IMR-90 (cell line): ENCODE measurements at regions not wholly inside any gene's neighbourhood (a gene's known extent, or its start where the extent isn't known, plus 50 kb on each side); places are given as distances from the start of the nearest gene placed in this dataset.

Experiments used
- ATAC-seq: fragments of 200-7000 bp; cut with Tn5 transposase; 2 replicates; pipeline ENCODE4 v1.9.1; 2020; ENCODE audit warnings: low read depth, mild to moderate bottlenecking, moderate library complexity
- BruUV-seq: library from RNA; stranded (reverse); fragments of 400-500 nt; replicated peaks from 2 replicates; lab custom pipeline; 2021; lab: Mats Ljungman, UMichigan
- CTCF ChIA-PET: fragments of 300-600 bp; formaldehyde crosslinking; extraction: SDS; loops from one replicate; lab custom pipeline; 2021; ENCODE audit warnings: antibody characterized with exemption; lab: Yijun Ruan, JAX
- POLR2A ChIA-PET: fragments of 300-600 bp; sonication (Branson Sonifier 250); formaldehyde crosslinking; loops from one replicate; lab custom pipeline; 2022; ENCODE audit warnings: antibody characterized with exemption; ENCODE audit not compliant: unreplicated experiment; lab: Charles Lee
- DNase-seq: peaks from one replicate; pipeline ENCODE4 v3.0.0; 2013
- H2AFZ ChIP-seq: replicated peaks from 2 replicates; pipeline ENCODE3; 2013; ENCODE audit warnings: low read length, mild to moderate bottlenecking; ENCODE audit not compliant: poor library complexity
- H2AK5ac ChIP-seq: 2 replicates; pipeline ENCODE4 v1.6.1; 2013; ENCODE audit warnings: low read depth, low read length, inconsistent platforms
- H2AK9ac ChIP-seq: replicated peaks from 2 replicates; pipeline ENCODE3; 2013; ENCODE audit warnings: mild to moderate bottlenecking, low read depth, low read length, moderate library complexity; ENCODE audit not compliant: poor library complexity
- H2BK120ac ChIP-seq: 2 replicates; pipeline ENCODE4 v1.6.1; 2013; ENCODE audit warnings: low read depth, low read length, inconsistent platforms
- H2BK15ac ChIP-seq: 3 replicates; pipeline ENCODE4 v1.6.1; 2013; ENCODE audit warnings: low read depth, low read length, inconsistent platforms
- H2BK20ac ChIP-seq: 2 replicates; pipeline ENCODE4 v1.6.1; 2013; ENCODE audit warnings: low read depth, mild to moderate bottlenecking, inconsistent platforms, low read length, moderate library complexity
- H2BK5ac ChIP-seq: 2 replicates; pipeline ENCODE4 v1.6.1; 2013; ENCODE audit warnings: mild to moderate bottlenecking, low read depth, low read length, inconsistent platforms; ENCODE audit not compliant: poor library complexity, severe bottlenecking
- H3K14ac ChIP-seq: replicated peaks from 2 replicates; pipeline ENCODE4 v1.6.1; 2013; ENCODE audit warnings: low read depth, low read length, inconsistent platforms
- H3K18ac ChIP-seq: 2 replicates; pipeline ENCODE4 v1.6.1; 2013; ENCODE audit warnings: low read depth, low read length, control low read depth
- H3K23ac ChIP-seq: 2 replicates; pipeline ENCODE4 v1.6.1; 2013; ENCODE audit warnings: low read depth, low read length, inconsistent platforms
- H3K27ac ChIP-seq: 2 replicates; pipeline ENCODE4 v1.5.1; 2013; ENCODE audit warnings: mild to moderate bottlenecking, control low read depth, low read length; ENCODE audit not compliant: insufficient read depth
- H3K27me3 ChIP-seq: 2 replicates; pipeline ENCODE4 v1.6.1; 2013; ENCODE audit warnings: low read length; ENCODE audit not compliant: control insufficient read depth, insufficient read depth
- H3K36me3 ChIP-seq: 2 replicates; pipeline ENCODE4 v1.6.1; 2013; ENCODE audit warnings: low read length, mixed read lengths; ENCODE audit not compliant: control insufficient read depth, insufficient read depth
- H3K4ac ChIP-seq: 2 replicates; pipeline ENCODE4 v1.6.1; 2013; ENCODE audit warnings: low read depth, low read length, inconsistent platforms
- H3K4me1 ChIP-seq: 2 replicates; pipeline ENCODE4 v1.6.1; 2013; ENCODE audit warnings: low read length, mixed read lengths; ENCODE audit not compliant: control insufficient read depth, insufficient read depth
- H3K4me2 ChIP-seq: 2 replicates; pipeline ENCODE4 v1.6.1; 2013; ENCODE audit warnings: low read depth, mild to moderate bottlenecking, control low read depth, low read length, moderate library complexity
- H3K4me3 ChIP-seq: 2 replicates; pipeline ENCODE4 v1.5.1; 2013; ENCODE audit warnings: low read depth, mild to moderate bottlenecking, control low read depth, low read length, moderate library complexity; ENCODE audit not compliant: insufficient read depth
- H3K56ac ChIP-seq: 2 replicates; pipeline ENCODE4 v1.6.1; 2013; ENCODE audit warnings: low read length, inconsistent platforms; ENCODE audit not compliant: insufficient read depth; ENCODE audit errors: extremely low read depth
- H3K79me1 ChIP-seq, 2 experiments: 2 replicates each; pipeline ENCODE4 v1.6.1; 2013; ENCODE audit warnings: low read length in 2 of 2, inconsistent platforms in 1 of 2, low read depth in 1 of 2
- H3K9ac ChIP-seq: 2 replicates; pipeline ENCODE4 v1.6.1; 2013; ENCODE audit warnings: low read depth, low read length, control low read depth
- H3K9me1 ChIP-seq: 2 replicates; pipeline ENCODE4 v1.6.1; 2013; ENCODE audit warnings: low read length, inconsistent platforms; ENCODE audit not compliant: insufficient read depth
- H3K9me3 ChIP-seq: 2 replicates; pipeline ENCODE4 v1.6.1; 2013; ENCODE audit warnings: low read length; ENCODE audit not compliant: control insufficient read depth, insufficient read depth
- H4K20me1 ChIP-seq: 2 replicates; pipeline ENCODE4 v1.6.1; 2013; ENCODE audit warnings: low read length, inconsistent platforms; ENCODE audit not compliant: insufficient read depth
- H4K5ac ChIP-seq: 2 replicates; pipeline ENCODE4 v1.6.1; 2013; ENCODE audit warnings: mild to moderate bottlenecking, low read depth, low read length, control low read depth
- H4K8ac ChIP-seq, 2 experiments: 2 replicates each; pipeline ENCODE4 v1.6.1; 2013; ENCODE audit warnings: low read depth in 2 of 2, low read length in 2 of 2, control low read depth in 1 of 2, inconsistent platforms in 1 of 2
- H4K91ac ChIP-seq: 2 replicates; pipeline ENCODE4 v1.6.1; 2013; ENCODE audit warnings: low read depth, low read length, inconsistent platforms; ENCODE audit not compliant: insufficient read depth
- BHLHE40 ChIP-seq: fragments of 150-350 bp; IDR thresholded peaks from 2 replicates; pipeline ENCODE4 v1.6.1; 2016; ENCODE audit warnings: mild to moderate bottlenecking, low read depth, low read length
- CHD1 ChIP-seq: IDR thresholded peaks from 2 replicates; pipeline ENCODE4 v1.6.1; 2012; ENCODE audit warnings: low read depth, low read length, improper control_type of control experiment
- ELK1 ChIP-seq: fragments of 150-350 bp; IDR thresholded peaks from 2 replicates; pipeline ENCODE4 v1.6.1; 2016; ENCODE audit warnings: low read depth, mild to moderate bottlenecking, low read length, moderate library complexity, borderline replicate concordance
- NFE2L2 ChIP-seq: fragments of 150-350 bp; IDR thresholded peaks from 2 replicates; pipeline ENCODE4 v1.6.1; 2016; ENCODE audit warnings: low read depth, mild to moderate bottlenecking, low read length
- POLR2A ChIP-seq: IDR thresholded peaks from 2 replicates; pipeline ENCODE4 v1.6.1; 2012; ENCODE audit warnings: mild to moderate bottlenecking, low read depth, low read length
- RAD21 ChIP-seq: IDR thresholded peaks from 2 replicates; pipeline ENCODE4 v1.6.1; 2012; ENCODE audit warnings: low read length, improper control_type of control experiment
- RCOR1 ChIP-seq: IDR thresholded peaks from 2 replicates; pipeline ENCODE4 v1.6.1; 2012; ENCODE audit warnings: mild to moderate bottlenecking, low read length, improper control_type of control experiment; ENCODE audit not compliant: insufficient replicate concordance
- RFX5 ChIP-seq: IDR thresholded peaks from 2 replicates; pipeline ENCODE4 v1.8.0; 2012; ENCODE audit warnings: low read depth, mild to moderate bottlenecking, low read length, moderate library complexity
- SMC3 ChIP-seq: fragments of 150-350 bp; IDR thresholded peaks from 2 replicates; pipeline ENCODE4 v1.6.1; 2016; ENCODE audit warnings: low read depth, mild to moderate bottlenecking, antibody characterized with exemption, low read length, moderate library complexity
- WGBS, 2 experiments: methylation state at CpG; one replicate each; pipeline versions ENCODE4 v1.1.5 to v1.1.7; 2013; ENCODE audit warnings: missing lambda C conversion rate in 2 of 2; ENCODE audit not compliant: insufficient read length in 1 of 2; ENCODE audit errors: extremely low coverage in 2 of 2; 5-methylcytosine and 5-hydroxymethylcytosine counted together
- dilution Hi-C: fragments of 300-500 bp; cut with HindIII; formaldehyde crosslinking; loops from one replicate; pipeline ENCODE4 v1.14.3; 2018; ENCODE audit warnings: low sequenced_read_pairs; ENCODE audit not compliant: unreplicated experiment
- in situ Hi-C: fragments of 300-500 bp; cut with MboI; formaldehyde crosslinking; loops from 3 replicates; pipeline ENCODE4 v1.14.3; 2019; ENCODE audit warnings: low sequenced_read_pairs, inconsistent platforms, mixed read lengths
- intact Hi-C: fragments of 100-400 bp; cut with micrococcal nuclease; formaldehyde crosslinking; loops from 2 replicates; pipeline ENCODE4 v1.10.0; 2022

- no peak overlapping the region for H3K56ac ChIP-seq
- H3K27me3 ChIP-seq = peaks cover 33% of the 10 kb centered on the region
- POLR2A ChIA-PET = no interaction called here
- no peak overlapping the region for H3K4me2 ChIP-seq
- in situ Hi-C loops (no loop called here), dilution Hi-C loops (no loop called here), intact Hi-C loops (no loop called here)
- no peak overlapping the region for H2AK5ac ChIP-seq
- no peak overlapping the region for H2BK20ac ChIP-seq
- CTCF ChIA-PET = interaction anchor here (0.7 kb wide), 1 partner anchor 12 kb away, joined by 5 read pairs; no protein-coding TSS in a partner anchor
- no peak overlapping the region for H2AFZ ChIP-seq
- H3K23ac ChIP-seq = no peak overlapping the region
- no peak overlapping the region for H3K27ac ChIP-seq
- no peaks in the 10 kb centered on the region for H3K9me1 ChIP-seq
- H3K36me3 ChIP-seq = no peaks in the 10 kb centered on the region
- no peaks in the 10 kb centered on the region for H3K4me1 ChIP-seq
- H3K18ac ChIP-seq = no peak overlapping the region
- no peak overlapping the region for H2BK120ac ChIP-seq
- H3K79me1 ChIP-seq = no peaks in the 10 kb centered on the region
- TF ChIP-seq CHD1 = no peak
- TF ChIP-seq POLR2A = no peak
- TF ChIP-seq RCOR1 = no peak
- no peak for TF ChIP-seq SMC3
- no peak for TF ChIP-seq RAD21
- no peak for TF ChIP-seq BHLHE40
- TF ChIP-seq ELK1 = no peak
- no peak for TF ChIP-seq RFX5
- TF ChIP-seq NFE2L2 = no peak
- no peak overlapping the region for H4K91ac ChIP-seq
- ATAC-seq = no peak
- no TSS peak for BruUV-seq
- no peak overlapping the region for H4K8ac ChIP-seq
- no peak overlapping the region for H2AK9ac ChIP-seq
- WGBS, 2 experiments = no CpG with 5 or more reads among the region's 2 CpGs
- no peaks in the 10 kb centered on the region for H3K9me3 ChIP-seq
- no peak overlapping the region for H3K9ac ChIP-seq
- no peak overlapping the region for H2BK15ac ChIP-seq
- H3K14ac ChIP-seq = no peak overlapping the region
- H3K4ac ChIP-seq = no peak overlapping the region
- no peak overlapping the region for H2BK5ac ChIP-seq
- no peak for DNase-seq
- H4K5ac ChIP-seq = no peak overlapping the region
- no peaks in the 10 kb centered on the region for H4K20me1 ChIP-seq
- no peak overlapping the region for H3K4me3 ChIP-seq
Measured at GRCh38 chr21:38597421-38597820, 99.1 kb upstream of the ERG start.
